Ovary (tissue), 3 donors: ENCODE measurements at regions not wholly inside any gene's neighbourhood (a gene's known extent, or its start where the extent isn't known, plus 50 kb on each side); places are given as distances from the start of the nearest gene placed in this dataset.

ENCODE experiments used
- EP300 ChIP-seq: sonication (generic); formaldehyde crosslinking; IDR thresholded peaks from one replicate; pipeline ENCODE4 v1.6.1; 2017; ENCODE audit warnings: antibody characterized with exemption
- TF ChIP-seq, protein P1 (sequence below), 3 donors: fragments of 450-650 bp in 2 of 3; fragments of 200-600 bp in 1 of 3; IDR thresholded peaks; one replicate each; pipeline versions ENCODE4 v1.5.1 to v1.8.0; 2016 to 2022; ENCODE audit warnings: antibody characterized with exemption in 3 of 3, mild to moderate bottlenecking in 1 of 3
- donor health status: DM: no; HTN: no; CAD: no.

DNA sequence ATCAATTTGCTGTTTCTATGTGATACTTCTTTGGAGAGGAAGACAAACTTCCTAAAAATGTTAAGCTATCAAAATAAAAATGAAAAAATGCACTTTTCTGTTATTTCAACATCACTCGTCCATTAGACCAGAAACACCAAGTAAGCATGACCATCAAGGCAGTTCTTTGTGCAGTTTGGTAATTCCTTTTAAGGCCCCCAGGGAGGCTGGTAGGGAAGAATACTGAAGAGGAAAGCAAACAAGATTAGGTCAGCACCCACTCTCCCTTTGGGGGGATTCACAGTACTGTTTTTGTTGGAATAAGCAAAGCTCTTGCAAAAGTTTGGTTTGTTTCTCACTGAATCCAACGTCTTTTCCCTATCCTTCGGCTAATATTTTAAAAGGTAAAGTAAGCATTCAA lies 206.8 kb upstream of the SLC35B3 start:
- TF ChIP-seq, protein P1, sequence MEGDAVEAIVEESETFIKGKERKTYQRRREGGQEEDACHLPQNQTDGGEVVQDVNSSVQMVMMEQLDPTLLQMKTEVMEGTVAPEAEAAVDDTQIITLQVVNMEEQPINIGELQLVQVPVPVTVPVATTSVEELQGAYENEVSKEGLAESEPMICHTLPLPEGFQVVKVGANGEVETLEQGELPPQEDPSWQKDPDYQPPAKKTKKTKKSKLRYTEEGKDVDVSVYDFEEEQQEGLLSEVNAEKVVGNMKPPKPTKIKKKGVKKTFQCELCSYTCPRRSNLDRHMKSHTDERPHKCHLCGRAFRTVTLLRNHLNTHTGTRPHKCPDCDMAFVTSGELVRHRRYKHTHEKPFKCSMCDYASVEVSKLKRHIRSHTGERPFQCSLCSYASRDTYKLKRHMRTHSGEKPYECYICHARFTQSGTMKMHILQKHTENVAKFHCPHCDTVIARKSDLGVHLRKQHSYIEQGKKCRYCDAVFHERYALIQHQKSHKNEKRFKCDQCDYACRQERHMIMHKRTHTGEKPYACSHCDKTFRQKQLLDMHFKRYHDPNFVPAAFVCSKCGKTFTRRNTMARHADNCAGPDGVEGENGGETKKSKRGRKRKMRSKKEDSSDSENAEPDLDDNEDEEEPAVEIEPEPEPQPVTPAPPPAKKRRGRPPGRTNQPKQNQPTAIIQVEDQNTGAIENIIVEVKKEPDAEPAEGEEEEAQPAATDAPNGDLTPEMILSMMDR (IDR thresholded peaks at IDR 0.05), result no peak
- no peak for TF ChIP-seq EP300
